Pancreas (tissue), 10 donors: ENCODE measurements at regions not wholly inside any gene's neighbourhood (a gene's known extent, or its start where the extent isn't known, plus 50 kb on each side); places are given as distances from the start of the nearest gene placed in this dataset.
"Not testable (repeated sequence)": the region's sequence is repeated elsewhere in the genome, so short reads cannot be mapped to it uniquely, and the experiment has no call there.

ENCODE experiments used
- ATAC-seq, 4 donors: fragments of 200-7000 bp; cut with Tn5 transposase; one replicate each; pipeline versions ENCODE4 v1.8.0 to v1.9.1; 2020; ENCODE audit warnings: mild to moderate bottlenecking in 4 of 4, moderate library complexity in 4 of 4
- DNase-seq, 6 donors: peaks; one replicate each; pipeline ENCODE4 v3.0.0-alpha.2; 2020
- FAIRE-seq: peaks from 2 replicates; lab custom pipeline; 2012; peaks lifted over from hg19 to GRCh38; lab: Jason Lieb, UNC
- H3K27ac ChIP-seq, 4 donors: fragments of 200-600 bp; sonication (generic); 1 replicate in 3 of 4; 2 replicates in 1 of 4; pipeline versions ENCODE4 v1.5.0 to v1.8.0; 2020
- H3K27me3 ChIP-seq, 4 donors: fragments of 200-600 bp; one replicate each; pipeline ENCODE4 v1.8.0; 2021
- H3K36me3 ChIP-seq, 3 donors: fragments of 200-600 bp; sonication (generic) in 1 of 3; one replicate each; pipeline versions ENCODE4 v1.5.0 to v1.8.0; 2020 to 2021
- H3K4me1 ChIP-seq, 3 donors: fragments of 200-600 bp; one replicate each; pipeline ENCODE4 v1.8.0; 2021
- H3K4me3 ChIP-seq, 4 donors: fragments of 200-600 bp; sonication (generic) in 2 of 4; one replicate each; pipeline versions ENCODE4 v1.5.0 to v1.8.0; 2020 to 2021
- H3K9me3 ChIP-seq, 4 donors: fragments of 200-600 bp; one replicate each; pipeline ENCODE4 v1.8.0; 2021
- CTCF ChIP-seq, 4 donors: fragments of 200-600 bp; sonication (generic) in 3 of 4; IDR thresholded peaks; one replicate each; pipeline versions ENCODE4 v1.5.0 to v1.8.0; 2021; ENCODE audit warnings: antibody characterized with exemption in 4 of 4
- WGBS, 2 donors: extraction: QIAGEN DNeasy Blood & Tissue Kit; methylation state at CpG; one replicate each; pipeline ENCODE4 v1.1.7; 2013; 5-methylcytosine and 5-hydroxymethylcytosine counted together
- intact Hi-C, 3 donors: fragments of 100-400 bp; cut with DNase I; formaldehyde crosslinking; loops; one replicate each; pipeline versions ENCODE4 v1.11.1 to v1.14.2; 2022
- donor health status: healthy with polysubstance abuse.
- donor health status: DM: no; HTN: no; CAD: no; lungs with moderate emphysema.
- donor health status: DM: no; HTN: no; CAD: no.
- donor health status: control.
- donor health status: control.
- donor health status: Bipolar disorder and iron deficiency.
- donor health status: DM: yes; HTN: yes; CAD: no.
- donor health status: DM: no; HTN: no; CAD: no.
- donor health status: DM: no; HTN: no; CAD: no.
- donor health status: DM: yes; HTN: yes; CAD: no.

- Histone ChIP-seq H3K27me3 (no peaks in the 10 kb centered on the region), H3K27ac (no peak overlapping the region), H3K36me3 (no peaks in the 10 kb centered on the region), H3K4me3 (no peak overlapping the region), H3K4me1 (no peaks in the 10 kb centered on the region), H3K9me3 (no peaks in the 10 kb centered on the region)
- intact Hi-C loops = no loop called here
- ATAC-seq = no peak
- FAIRE-seq = no peak
- no peak for DNase-seq
- no peak for TF ChIP-seq CTCF (IDR thresholded peaks at IDR 0.05)
- WGBS, 2 donors = 85 to 91% methylated on average over 10 of the region's 10 CpGs
Observed at GRCh38 chr12:90706036-90706435, 248.9 kb downstream of the CCER1 start.

DNA sequence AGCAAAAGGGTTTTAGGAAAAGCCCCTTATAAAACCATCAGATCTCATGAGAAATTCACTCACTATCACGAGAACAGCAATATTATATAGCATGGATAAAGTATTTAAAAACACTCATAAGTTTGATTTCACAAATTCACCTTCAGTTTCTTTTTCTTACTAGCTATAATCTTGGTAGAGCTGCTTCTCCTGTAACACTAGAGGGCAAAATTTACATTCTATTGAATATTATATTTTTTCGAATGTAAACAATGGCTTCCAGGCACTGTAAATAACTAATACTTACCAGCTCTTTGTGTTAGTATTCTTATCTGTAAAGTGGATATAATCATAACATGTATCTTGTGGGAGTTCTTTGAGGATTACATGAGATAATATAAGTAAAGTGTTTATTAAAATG lies 259.6 kb downstream of the CCER1 start:
- FAIRE-seq = no peak
- no peak overlapping the region for H3K27ac ChIP-seq
- no peak for DNase-seq
- no peak overlapping the region for H3K4me3 ChIP-seq
- no peaks in the 10 kb centered on the region for H3K4me1 ChIP-seq
- no peaks in the 10 kb centered on the region for H3K27me3 ChIP-seq
- TF ChIP-seq CTCF (IDR thresholded peaks at IDR 0.05) = no peak
- no peaks in the 10 kb centered on the region for H3K36me3 ChIP-seq
- no peak for ATAC-seq
- WGBS, 2 donors = 52 to 74% methylated on average over 2 of the region's 2 CpGs
- intact Hi-C loops = no loop called here
- no peaks in the 10 kb centered on the region for H3K9me3 ChIP-seq

DNA sequence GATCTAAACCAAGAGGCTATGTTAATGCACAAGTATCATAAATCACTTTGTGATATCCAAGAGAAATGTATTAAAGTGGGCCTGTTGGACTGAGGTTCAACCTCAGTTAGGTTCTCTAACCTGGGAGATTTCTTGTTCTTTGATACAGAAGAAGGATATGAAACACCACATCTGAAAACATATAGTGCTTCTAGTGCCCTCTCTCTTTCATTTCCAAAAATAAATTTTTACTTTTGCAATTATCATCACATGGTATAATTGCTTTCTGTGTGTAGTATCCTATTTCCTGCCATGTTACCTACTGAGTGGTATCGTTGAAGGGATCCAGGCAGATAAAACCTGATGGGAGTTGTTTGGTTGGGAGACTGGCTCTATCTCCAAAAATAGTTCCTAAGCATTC lies 264.9 kb downstream of the CCER1 start:
- ATAC-seq (no peak), DNase-seq (no peak), FAIRE-seq (no peak)
- intact Hi-C loops = no loop called here
- Histone ChIP-seq H3K4me1 (no peaks in the 10 kb centered on the region), H3K27me3 (no peaks in the 10 kb centered on the region), H3K4me3 (no peak overlapping the region), H3K36me3 (no peaks in the 10 kb centered on the region), H3K9me3 (no peaks in the 10 kb centered on the region), H3K27ac (no peak overlapping the region)
- no peak for TF ChIP-seq CTCF (IDR thresholded peaks at IDR 0.05)
- 74 to 87% methylated on average over 1 of the region's 1 CpG for WGBS, 2 donors

DNA sequence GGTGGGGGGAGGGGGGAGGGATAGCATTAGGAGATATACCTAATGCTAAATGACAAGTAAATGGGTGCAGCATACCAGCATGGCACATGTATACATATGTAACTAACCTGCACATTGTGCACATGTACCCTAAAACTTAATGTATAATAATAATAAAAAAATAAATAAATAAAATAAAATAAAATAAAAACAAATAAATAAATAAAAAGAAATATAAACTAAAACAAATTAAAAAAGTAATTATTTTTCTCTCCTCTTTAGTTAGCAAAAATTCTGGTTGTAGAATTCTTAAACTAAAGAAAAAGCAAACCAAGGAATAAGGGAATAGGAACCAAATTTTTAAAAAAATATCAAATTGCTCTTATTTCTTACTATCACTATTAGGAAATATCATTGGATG lies 267.3 kb downstream of the CCER1 start:
- intact Hi-C loops, H3K4me3 ChIP-seq, H3K36me3 ChIP-seq, FAIRE-seq, H3K4me1 ChIP-seq, ATAC-seq, H3K9me3 ChIP-seq, H3K27ac ChIP-seq, DNase-seq, H3K27me3 ChIP-seq: not testable (repeated sequence)

DNA sequence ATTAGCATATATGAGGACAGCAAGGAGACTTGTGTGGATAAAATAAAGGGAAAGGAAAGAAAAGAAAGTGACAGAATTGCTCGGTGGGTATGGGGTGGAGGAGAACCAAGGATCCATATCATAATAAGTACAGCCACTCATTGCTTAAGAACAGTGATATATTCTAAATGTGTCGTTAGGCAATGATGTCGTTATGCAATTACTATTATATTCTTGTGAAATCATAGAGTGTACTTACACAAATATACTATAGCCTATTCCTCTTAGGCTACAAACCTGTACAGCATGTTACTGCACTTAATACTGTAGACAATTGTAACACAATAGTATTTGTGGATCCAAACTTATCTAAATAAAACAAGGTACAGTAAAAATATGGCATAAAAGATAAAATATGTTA lies 271.1 kb downstream of the CCER1 start:
- Histone ChIP-seq H3K36me3 (no peaks in the 10 kb centered on the region), H3K4me3 (no peak overlapping the region), H3K4me1 (no peaks in the 10 kb centered on the region), H3K27ac (no peak overlapping the region), H3K9me3 (no peaks in the 10 kb centered on the region), H3K27me3 (no peaks in the 10 kb centered on the region)
- intact Hi-C loops = no loop called here
- FAIRE-seq (no peak), DNase-seq (no peak), ATAC-seq (no peak)
- WGBS, 2 donors = 69 to 85% methylated on average over 3 of the region's 3 CpGs
- TF ChIP-seq CTCF (IDR thresholded peaks at IDR 0.05) = no peak

- Histone ChIP-seq H3K27ac (no peak overlapping the region), H3K4me1 (no peaks in the 10 kb centered on the region), H3K4me3 (no peak overlapping the region), H3K36me3 (no peaks in the 10 kb centered on the region), H3K27me3 (no peaks in the 10 kb centered on the region), H3K9me3 (no peaks in the 10 kb centered on the region)
- no peak for TF ChIP-seq CTCF (IDR thresholded peaks at IDR 0.05)
- intact Hi-C loops = no loop called here
- no peak for FAIRE-seq
- DNase-seq = no peak
- WGBS, 2 donors = 77 to 88% methylated on average over 1 of the region's 1 CpG
- no peak for ATAC-seq
Observed at GRCh38 chr12:90682398-90682797, 272.6 kb downstream of the CCER1 start.
